DND-41 (cell line): ENCODE measurements at regions not wholly inside any gene's neighbourhood (a gene's known extent, or its start where the extent isn't known, plus 50 kb on each side); places are given as distances from the start of the nearest gene placed in this dataset.
A peak's percentile ranks its signal among the peaks of the same experiment; 100 is the strongest.
"Not testable (repeated sequence)": the region's sequence is repeated elsewhere in the genome, so short reads cannot be mapped to it uniquely, and the experiment has no call there.

Experiments used
- ATAC-seq: fragments of 200-7000 bp; cut with Tn5 transposase; 3 replicates; pipeline ENCODE4 v1.9.1; 2021; ENCODE audit warnings: low read depth; ENCODE audit not compliant: insufficient read depth
- DNase-seq: peaks from one replicate; pipeline ENCODE4 v3.0.0-alpha.2; 2020
- H2AFZ ChIP-seq: 2 replicates; pipeline ENCODE4 v1.6.0; 2012; ENCODE audit warnings: low read depth, low read length
- H3K27ac ChIP-seq: 2 replicates; pipeline ENCODE4 v1.5.1; 2012; ENCODE audit warnings: low read length, inconsistent platforms
- H3K27me3 ChIP-seq: fragments of 200-600 bp; sonication (generic); 2 replicates; pipeline ENCODE4 v1.6.0; 2012; ENCODE audit warnings: low read length, mild to moderate bottlenecking, inconsistent platforms; ENCODE audit not compliant: insufficient read depth, poor library complexity
- H3K36me3 ChIP-seq: 2 replicates; pipeline ENCODE4 v1.5.1; 2012; ENCODE audit warnings: low read length, inconsistent platforms; ENCODE audit not compliant: insufficient read depth
- H3K4me1 ChIP-seq: 2 replicates; pipeline ENCODE4 v1.5.1; 2012; ENCODE audit warnings: mild to moderate bottlenecking, low read length; ENCODE audit not compliant: insufficient read depth
- H3K4me2 ChIP-seq: 2 replicates; pipeline ENCODE4 v1.6.0; 2012; ENCODE audit warnings: mild to moderate bottlenecking, moderate library complexity, low read length, inconsistent platforms; ENCODE audit not compliant: insufficient read depth
- H3K4me3 ChIP-seq, 2 experiments: fragments of 200-600 bp in 1 of 2; shearing (Covaris generic) in 1 of 2; 2 replicates each; pipeline ENCODE4 v1.5.1; 2012 to 2016; ENCODE audit warnings: inconsistent platforms in 2 of 2, low read length in 2 of 2, mild to moderate bottlenecking in 2 of 2, low read depth in 1 of 2, moderate library complexity in 1 of 2
- H3K79me2 ChIP-seq: 2 replicates; pipeline ENCODE4 v1.6.0; 2012; ENCODE audit warnings: low read length, inconsistent platforms; ENCODE audit not compliant: insufficient read depth
- H3K9ac ChIP-seq: 2 replicates; pipeline ENCODE4 v1.6.0; 2012; ENCODE audit warnings: low read depth, mild to moderate bottlenecking, inconsistent platforms, low read length, moderate library complexity
- H3K9me3 ChIP-seq: 2 replicates; pipeline ENCODE4 v1.5.1; 2012; ENCODE audit warnings: low read length, moderate library complexity, mild to moderate bottlenecking, inconsistent platforms; ENCODE audit not compliant: insufficient read depth, severe bottlenecking
- H4K20me1 ChIP-seq: 2 replicates; pipeline ENCODE4 v1.6.0; 2012; ENCODE audit warnings: low read length; ENCODE audit not compliant: insufficient read depth
- EZH2 ChIP-seq: IDR thresholded peaks from 3 replicates; pipeline ENCODE4 v1.6.1; 2012; ENCODE audit warnings: borderline replicate concordance, low read depth, mild to moderate bottlenecking, moderate library complexity, low read length, inconsistent platforms; ENCODE audit not compliant: severe bottlenecking
- TF ChIP-seq, protein P1 (sequence below): IDR thresholded peaks from 2 replicates; pipeline ENCODE4 v1.5.1; 2012; ENCODE audit warnings: borderline replicate concordance, low read length, moderate library complexity, mild to moderate bottlenecking; ENCODE audit not compliant: poor library complexity, severe bottlenecking; ENCODE audit errors: extremely low read depth

DNA sequence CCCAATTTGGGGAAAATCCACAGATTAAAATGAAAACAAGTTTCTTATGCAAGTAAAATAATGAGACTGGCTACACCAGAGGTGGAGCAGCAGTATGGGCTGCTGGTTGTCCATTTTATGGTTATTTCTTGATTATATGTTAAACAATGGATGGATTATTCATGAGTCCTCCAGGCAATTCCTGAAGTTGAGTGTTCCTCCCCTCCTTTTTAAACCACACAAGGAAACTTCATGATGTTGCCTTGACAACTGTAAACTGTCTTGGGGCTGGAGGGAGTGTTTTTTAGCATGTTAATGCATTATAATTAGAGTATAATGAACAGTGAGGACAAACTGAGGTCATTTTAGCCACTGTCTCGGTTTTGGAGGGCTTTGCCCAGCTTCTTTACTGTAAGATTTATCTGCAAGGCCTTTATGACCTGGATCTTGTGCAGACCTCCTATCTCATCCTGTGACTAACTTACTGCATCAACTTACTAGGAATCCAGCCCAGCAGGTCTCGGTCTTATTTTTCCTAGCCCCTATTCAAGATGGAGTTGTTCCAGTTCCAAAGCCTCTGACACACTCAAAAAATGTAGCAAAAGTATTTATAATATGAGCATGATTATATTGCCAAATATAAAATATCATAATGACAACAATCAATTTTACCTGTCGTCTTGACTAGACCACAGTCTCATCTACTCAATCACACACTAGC lies 534.0 kb downstream of the TMEM121 start:
- H3K27me3 ChIP-seq, result no peaks in the 10 kb centered on the region
- TF ChIP-seq EZH2, result no peak
- TF ChIP-seq, protein P1, sequence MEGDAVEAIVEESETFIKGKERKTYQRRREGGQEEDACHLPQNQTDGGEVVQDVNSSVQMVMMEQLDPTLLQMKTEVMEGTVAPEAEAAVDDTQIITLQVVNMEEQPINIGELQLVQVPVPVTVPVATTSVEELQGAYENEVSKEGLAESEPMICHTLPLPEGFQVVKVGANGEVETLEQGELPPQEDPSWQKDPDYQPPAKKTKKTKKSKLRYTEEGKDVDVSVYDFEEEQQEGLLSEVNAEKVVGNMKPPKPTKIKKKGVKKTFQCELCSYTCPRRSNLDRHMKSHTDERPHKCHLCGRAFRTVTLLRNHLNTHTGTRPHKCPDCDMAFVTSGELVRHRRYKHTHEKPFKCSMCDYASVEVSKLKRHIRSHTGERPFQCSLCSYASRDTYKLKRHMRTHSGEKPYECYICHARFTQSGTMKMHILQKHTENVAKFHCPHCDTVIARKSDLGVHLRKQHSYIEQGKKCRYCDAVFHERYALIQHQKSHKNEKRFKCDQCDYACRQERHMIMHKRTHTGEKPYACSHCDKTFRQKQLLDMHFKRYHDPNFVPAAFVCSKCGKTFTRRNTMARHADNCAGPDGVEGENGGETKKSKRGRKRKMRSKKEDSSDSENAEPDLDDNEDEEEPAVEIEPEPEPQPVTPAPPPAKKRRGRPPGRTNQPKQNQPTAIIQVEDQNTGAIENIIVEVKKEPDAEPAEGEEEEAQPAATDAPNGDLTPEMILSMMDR, result no peak
- peak overlapping the region; percentile 95 for H3K27ac ChIP-seq
- H3K4me2 ChIP-seq, result peak overlapping the region; percentile 60
- H4K20me1 ChIP-seq, result no peaks in the 10 kb centered on the region
- no peaks in the 10 kb centered on the region for H3K79me2 ChIP-seq
- H3K4me3 ChIP-seq, result peak overlapping the region in 1 of 2 experiments; percentile 41; a peak in 1 of 4 replicates
- no peak for DNase-seq
- peaks cover 5% of the 10 kb centered on the region for H3K9me3 ChIP-seq
- H2AFZ ChIP-seq, result no peak overlapping the region
- H3K9ac ChIP-seq, result peak overlapping the region; percentile 52; the same call in 1 of the 2 replicates
- peaks cover 93% of the 10 kb centered on the region for H3K4me1 ChIP-seq
- ATAC-seq, result no peak
- no peaks in the 10 kb centered on the region for H3K36me3 ChIP-seq

DNA sequence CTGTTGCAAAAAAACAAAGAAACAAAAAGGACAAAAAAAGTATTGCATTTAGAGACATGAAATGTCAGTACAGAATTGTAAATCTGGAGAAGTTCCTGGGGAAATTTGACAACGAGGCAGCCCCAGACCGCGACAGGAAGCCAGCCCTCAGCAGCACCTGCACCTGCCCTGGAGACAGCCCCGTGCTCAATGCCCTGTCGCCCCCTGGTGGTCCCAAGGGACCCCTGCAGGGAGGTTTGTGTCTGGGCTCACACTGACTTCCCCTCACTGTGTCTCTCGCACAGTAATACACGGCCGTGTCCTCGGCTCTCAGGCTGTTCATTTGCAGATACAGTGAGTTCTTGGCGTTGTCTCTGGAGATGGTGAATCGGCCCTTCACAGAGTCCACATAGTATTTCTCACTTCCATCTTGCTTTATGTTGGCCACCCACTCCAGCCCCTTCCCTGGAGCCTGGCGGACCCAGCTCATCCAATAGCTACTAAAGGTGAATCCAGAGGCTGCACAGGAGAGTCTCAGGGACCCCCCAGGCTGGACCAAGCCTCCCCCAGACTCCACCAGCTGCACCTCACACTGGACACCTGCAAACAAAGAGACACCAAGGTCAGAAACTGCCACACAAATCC lies 535.6 kb downstream of the TMEM121 start:
- TF ChIP-seq, protein P1, result peak; percentile 59
- not testable (repeated sequence) for H2AFZ ChIP-seq, H3K79me2 ChIP-seq, H3K36me3 ChIP-seq, H4K20me1 ChIP-seq, H3K27me3 ChIP-seq, H3K9me3 ChIP-seq
- Histone ChIP-seq H3K4me1 (peaks cover 85% of the 10 kb centered on the region), H3K4me3 (peak overlapping the region in 1 of 2 experiments; percentile 43; a peak in 2 of 4 replicates), H3K4me2 (peak overlapping the region; percentile 60), H3K9ac (peak overlapping the region; percentile 73), H3K27ac (peak overlapping the region; percentile 95)
- peak; percentile 97 for DNase-seq
- peak; percentile 81 for ATAC-seq

DNA sequence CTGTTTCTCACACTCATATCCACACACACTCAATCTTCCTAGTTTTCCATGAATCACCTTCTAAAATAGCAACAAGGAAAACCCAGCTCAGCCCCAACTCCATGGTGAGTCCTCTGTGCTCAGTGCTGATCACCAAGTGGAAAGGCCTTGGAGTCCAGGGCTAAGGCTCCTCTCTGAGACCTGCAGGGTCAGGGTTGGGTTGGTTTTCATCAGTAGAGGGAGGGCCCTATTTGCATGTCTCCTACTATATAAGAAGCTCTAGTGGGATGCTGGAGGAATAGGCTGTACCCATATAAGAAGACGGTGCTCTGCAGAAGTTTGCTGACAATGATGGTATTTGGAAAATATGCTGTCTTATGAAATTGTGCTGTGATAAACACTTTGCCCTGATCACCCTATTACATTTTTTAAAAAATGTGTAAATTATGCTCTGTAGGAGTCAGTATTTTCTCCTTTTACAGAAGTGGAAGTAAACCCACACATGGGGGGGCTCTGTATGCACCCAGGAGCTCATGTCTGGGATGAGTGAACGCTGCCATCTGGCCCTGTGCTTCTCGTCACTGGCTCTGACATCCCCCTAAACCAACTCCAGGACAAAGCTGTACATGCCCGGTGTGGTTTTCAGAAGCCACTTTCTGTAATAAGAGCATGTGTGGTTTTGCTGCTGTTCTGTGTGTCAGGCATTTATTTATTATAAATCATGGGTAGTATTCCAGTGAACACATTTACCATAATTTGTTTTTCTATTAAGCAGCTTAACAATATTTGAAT lies 536.3 kb downstream of the TMEM121 start:
- Histone ChIP-seq H2AFZ (no peak overlapping the region), H3K79me2 (no peaks in the 10 kb centered on the region), H3K9me3 (no peaks in the 10 kb centered on the region), H3K27me3 (no peaks in the 10 kb centered on the region), H3K36me3 (no peaks in the 10 kb centered on the region), H3K4me2 (peak overlapping the region; percentile 60), H3K9ac (peak overlapping the region; percentile 73), H4K20me1 (no peaks in the 10 kb centered on the region), H3K4me3 (peak overlapping the region in 1 of 2 experiments; percentile 43; a peak in 2 of 4 replicates), H3K27ac (peak overlapping the region; percentile 95), H3K4me1 (peaks cover 87% of the 10 kb centered on the region)
- ATAC-seq, result peak; percentile 83
- peak; percentile 90 for DNase-seq
- TF ChIP-seq, protein P1, result peak; percentile 52
- TF ChIP-seq EZH2, result no peak
